Parathyroid adenoma (tissue), 2 donors: ENCODE measurements at regions not wholly inside any gene's neighbourhood (a gene's known extent, or its start where the extent isn't known, plus 50 kb on each side); places are given as distances from the start of the nearest gene placed in this dataset.

ENCODE experiments used
- H2AFZ ChIP-seq: fragments of 300-600 bp; sonication (generic); one replicate; pipeline ENCODE4 v1.7.0; 2017; ENCODE audit warnings: antibody characterized with exemption, mild to moderate bottlenecking
- H3K27ac ChIP-seq: fragments of 300-600 bp; sonication (generic); one replicate; pipeline ENCODE4 v1.7.0; 2017
- H3K27me3 ChIP-seq: fragments of 300-600 bp; sonication (generic); one replicate; pipeline ENCODE4 v1.7.0; 2017; ENCODE audit warnings: low read length; ENCODE audit not compliant: control insufficient read depth, insufficient read depth
- H3K36me3 ChIP-seq: fragments of 300-600 bp; sonication (generic); one replicate; pipeline ENCODE4 v1.7.0; 2017; ENCODE audit warnings: low read length; ENCODE audit not compliant: control insufficient read depth, insufficient read depth
- H3K4me1 ChIP-seq: fragments of 300-600 bp; sonication (generic); one replicate; pipeline ENCODE4 v1.7.0; 2017; ENCODE audit warnings: control low read depth
- H3K4me2 ChIP-seq: fragments of 300-600 bp; sonication (generic); one replicate; pipeline ENCODE4 v1.7.0; 2017; ENCODE audit warnings: low read length
- H3K4me3 ChIP-seq: fragments of 300-600 bp; sonication (generic); one replicate; pipeline ENCODE4 v1.7.0; 2017; ENCODE audit warnings: low read depth, low read length
- H3K79me2 ChIP-seq: fragments of 300-600 bp; sonication (generic); one replicate; pipeline ENCODE4 v1.7.0; 2017; ENCODE audit warnings: control low read depth
- H3K9ac ChIP-seq: fragments of 300-600 bp; sonication (generic); one replicate; pipeline ENCODE4 v1.7.0; 2017; ENCODE audit warnings: mild to moderate bottlenecking
- H3K9me3 ChIP-seq: fragments of 300-600 bp; sonication (generic); one replicate; pipeline ENCODE4 v1.7.0; 2017; ENCODE audit warnings: low read length; ENCODE audit not compliant: control insufficient read depth
- TF ChIP-seq, protein P1 (sequence below): fragments of 300-600 bp; sonication (generic); IDR thresholded peaks from one replicate; pipeline ENCODE4 v1.7.0; 2017; ENCODE audit warnings: antibody characterized with exemption, mild to moderate bottlenecking
- donor health status: primary hyperparathyroidism.

DNA sequence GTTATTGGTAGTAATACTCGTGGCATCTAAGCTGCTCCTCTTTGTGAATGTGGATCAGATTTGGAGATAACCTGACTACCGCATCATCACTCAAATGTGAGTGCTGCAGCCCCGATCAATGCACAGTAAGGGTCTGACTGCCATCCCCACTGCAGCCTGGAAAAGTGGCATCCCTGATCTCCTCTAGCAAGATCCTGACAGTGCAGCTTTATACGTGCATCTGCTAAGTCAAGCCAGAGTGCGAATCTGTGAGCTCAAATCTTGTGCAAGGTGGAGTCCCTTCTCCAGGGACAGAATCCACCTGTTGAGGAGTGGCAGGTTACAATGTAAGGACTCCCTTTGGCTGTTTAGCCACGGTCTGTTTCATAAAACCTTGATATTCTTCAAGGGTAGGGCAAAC is 215.0 kb upstream of the EXOC2 start:
- TF ChIP-seq, protein P1, sequence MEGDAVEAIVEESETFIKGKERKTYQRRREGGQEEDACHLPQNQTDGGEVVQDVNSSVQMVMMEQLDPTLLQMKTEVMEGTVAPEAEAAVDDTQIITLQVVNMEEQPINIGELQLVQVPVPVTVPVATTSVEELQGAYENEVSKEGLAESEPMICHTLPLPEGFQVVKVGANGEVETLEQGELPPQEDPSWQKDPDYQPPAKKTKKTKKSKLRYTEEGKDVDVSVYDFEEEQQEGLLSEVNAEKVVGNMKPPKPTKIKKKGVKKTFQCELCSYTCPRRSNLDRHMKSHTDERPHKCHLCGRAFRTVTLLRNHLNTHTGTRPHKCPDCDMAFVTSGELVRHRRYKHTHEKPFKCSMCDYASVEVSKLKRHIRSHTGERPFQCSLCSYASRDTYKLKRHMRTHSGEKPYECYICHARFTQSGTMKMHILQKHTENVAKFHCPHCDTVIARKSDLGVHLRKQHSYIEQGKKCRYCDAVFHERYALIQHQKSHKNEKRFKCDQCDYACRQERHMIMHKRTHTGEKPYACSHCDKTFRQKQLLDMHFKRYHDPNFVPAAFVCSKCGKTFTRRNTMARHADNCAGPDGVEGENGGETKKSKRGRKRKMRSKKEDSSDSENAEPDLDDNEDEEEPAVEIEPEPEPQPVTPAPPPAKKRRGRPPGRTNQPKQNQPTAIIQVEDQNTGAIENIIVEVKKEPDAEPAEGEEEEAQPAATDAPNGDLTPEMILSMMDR = no peak
- no peaks in the 10 kb centered on the region for H3K9me3 ChIP-seq
- no peaks in the 10 kb centered on the region for H3K27me3 ChIP-seq
- no peak overlapping the region for H2AFZ ChIP-seq
- H3K36me3 ChIP-seq = no peaks in the 10 kb centered on the region
- no peak overlapping the region for H3K9ac ChIP-seq
- H3K79me2 ChIP-seq = no peaks in the 10 kb centered on the region
- no peak overlapping the region for H3K4me2 ChIP-seq
- H3K27ac ChIP-seq = no peak overlapping the region
- H3K4me1 ChIP-seq = no peaks in the 10 kb centered on the region
- H3K4me3 ChIP-seq = no peak overlapping the region

DNA sequence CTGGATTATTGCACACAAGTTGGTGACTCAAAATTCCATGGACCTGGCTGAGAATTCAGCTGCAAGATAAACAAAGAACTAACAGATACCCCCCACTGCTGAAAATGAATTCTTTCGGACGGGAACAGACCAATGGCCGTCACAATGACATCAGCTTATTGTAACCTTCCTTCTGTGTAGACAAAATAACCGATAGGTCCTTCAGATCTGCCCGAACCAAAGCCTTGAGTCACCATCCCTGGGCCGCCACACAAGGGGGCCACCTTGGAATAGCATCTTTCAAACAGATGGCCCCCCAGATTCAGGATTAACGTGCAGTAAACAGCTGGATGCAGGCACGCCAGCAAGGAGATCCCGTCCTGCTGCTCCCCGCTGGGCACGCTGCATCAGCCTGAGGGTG is 214.0 kb upstream of the EXOC2 start:
- no peak overlapping the region for H3K4me2 ChIP-seq
- H2AFZ ChIP-seq = no peak overlapping the region
- H3K36me3 ChIP-seq = no peaks in the 10 kb centered on the region
- no peaks in the 10 kb centered on the region for H3K9me3 ChIP-seq
- no peak overlapping the region for H3K4me3 ChIP-seq
- H3K27me3 ChIP-seq = no peaks in the 10 kb centered on the region
- no peak overlapping the region for H3K9ac ChIP-seq
- H3K27ac ChIP-seq = no peak overlapping the region
- TF ChIP-seq, protein P1 = no peak
- no peaks in the 10 kb centered on the region for H3K79me2 ChIP-seq
- H3K4me1 ChIP-seq = no peaks in the 10 kb centered on the region

DNA sequence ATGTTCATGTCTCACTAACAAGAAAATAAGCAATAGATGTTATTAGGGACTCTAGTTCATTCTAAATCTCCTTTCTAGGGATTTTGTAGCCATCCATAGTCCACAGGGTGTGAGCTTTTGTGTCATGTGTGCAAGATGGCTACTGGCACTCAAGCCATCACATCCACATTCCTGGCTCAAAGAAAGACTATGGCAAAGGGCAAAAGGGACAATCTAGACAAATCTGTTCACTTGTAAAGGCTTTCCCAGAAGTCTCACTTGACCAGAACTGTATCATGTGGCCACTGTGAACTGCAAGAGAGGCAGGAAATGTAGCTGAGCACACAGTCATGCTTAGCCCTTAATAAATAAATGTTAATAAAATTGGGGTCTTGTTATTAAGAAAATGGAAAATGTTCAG is 212.6 kb upstream of the EXOC2 start:
- no peak overlapping the region for H2AFZ ChIP-seq
- no peaks in the 10 kb centered on the region for H3K4me1 ChIP-seq
- H3K4me2 ChIP-seq = no peak overlapping the region
- TF ChIP-seq, protein P1 = no peak
- H3K9ac ChIP-seq = no peak overlapping the region
- H3K36me3 ChIP-seq = no peaks in the 10 kb centered on the region
- no peaks in the 10 kb centered on the region for H3K27me3 ChIP-seq
- no peak overlapping the region for H3K27ac ChIP-seq
- H3K9me3 ChIP-seq = no peaks in the 10 kb centered on the region
- no peaks in the 10 kb centered on the region for H3K79me2 ChIP-seq
- no peak overlapping the region for H3K4me3 ChIP-seq

DNA sequence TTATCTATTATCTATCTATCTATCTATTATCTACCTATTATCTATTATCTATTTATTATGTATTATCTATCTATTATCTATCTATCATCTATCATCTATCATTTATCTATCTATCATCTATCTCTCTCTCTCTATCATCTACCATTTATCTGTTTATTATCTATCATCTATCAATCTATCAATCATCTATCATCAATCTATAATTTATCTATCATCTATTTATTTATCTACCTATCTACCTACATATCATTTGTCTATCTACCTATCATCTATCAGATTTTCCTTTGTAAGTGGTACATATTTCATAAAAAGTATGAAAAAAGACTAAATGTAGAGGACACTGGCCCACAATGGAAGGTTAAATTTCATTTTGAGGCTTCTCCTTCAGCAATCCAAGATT is 212.1 kb upstream of the EXOC2 start:
- no peak overlapping the region for H3K27ac ChIP-seq
- no peaks in the 10 kb centered on the region for H3K36me3 ChIP-seq
- H3K79me2 ChIP-seq = no peaks in the 10 kb centered on the region
- H3K4me1 ChIP-seq = no peaks in the 10 kb centered on the region
- no peak overlapping the region for H2AFZ ChIP-seq
- no peak overlapping the region for H3K4me3 ChIP-seq
- no peak overlapping the region for H3K4me2 ChIP-seq
- H3K27me3 ChIP-seq = no peaks in the 10 kb centered on the region
- TF ChIP-seq, protein P1 = no peak
- no peak overlapping the region for H3K9ac ChIP-seq
- no peaks in the 10 kb centered on the region for H3K9me3 ChIP-seq

DNA sequence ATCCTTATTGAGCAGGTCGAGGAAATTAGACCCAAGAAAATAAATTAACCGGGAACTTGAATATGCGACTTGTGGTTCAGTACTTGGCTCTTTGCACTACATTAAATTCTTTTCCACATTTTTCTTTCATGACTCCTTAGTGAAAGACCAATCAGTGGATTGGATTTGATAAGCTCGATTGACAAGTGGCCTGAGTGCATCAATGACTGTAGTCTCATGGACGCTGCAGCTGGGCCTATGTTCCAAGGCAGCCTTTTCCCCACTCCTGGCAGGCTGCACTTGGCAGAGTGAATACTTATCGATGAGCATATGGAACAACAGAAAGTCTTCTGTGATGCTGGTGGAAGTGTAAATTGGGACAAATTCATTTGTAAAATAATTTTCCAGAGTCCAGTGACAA is 210.8 kb upstream of the EXOC2 start:
- Histone ChIP-seq H2AFZ (no peak overlapping the region), H3K4me1 (no peaks in the 10 kb centered on the region), H3K79me2 (no peaks in the 10 kb centered on the region), H3K36me3 (no peaks in the 10 kb centered on the region), H3K27ac (no peak overlapping the region), H3K4me3 (no peak overlapping the region), H3K9ac (no peak overlapping the region), H3K27me3 (no peaks in the 10 kb centered on the region), H3K9me3 (no peaks in the 10 kb centered on the region), H3K4me2 (no peak overlapping the region)
- TF ChIP-seq, protein P1 = no peak
